KOPT-K1 (cell line): ENCODE measurements at regions not wholly inside any gene's neighbourhood (a gene's known extent, or its start where the extent isn't known, plus 50 kb on each side); places are given as distances from the start of the nearest gene placed in this dataset.

Source experiments
- H3K27ac ChIP-seq: fragments of 200-600 bp; sonication (generic); 2 replicates; pipeline ENCODE4 v1.5.1; 2016; ENCODE audit warnings: antibody characterized with exemption, mild to moderate bottlenecking, low read depth, low read length; ENCODE audit not compliant: poor library complexity, severe bottlenecking
- H3K36me3 ChIP-seq: fragments of 200-600 bp; sonication (generic); 2 replicates; pipeline ENCODE4 v1.5.1; 2017; ENCODE audit warnings: antibody characterized with exemption, mild to moderate bottlenecking, low read length, moderate library complexity; ENCODE audit not compliant: insufficient read depth
- H3K9me3 ChIP-seq: fragments of 200-600 bp; sonication (generic); 2 replicates; pipeline ENCODE4 v1.5.1; 2017; ENCODE audit warnings: antibody characterized with exemption, low read length, mild to moderate bottlenecking; ENCODE audit not compliant: insufficient read depth, poor library complexity, severe bottlenecking

- no peak overlapping the region for H3K27ac ChIP-seq
- H3K36me3 ChIP-seq, result no peaks in the 10 kb centered on the region
- H3K9me3 ChIP-seq, result no peaks in the 10 kb centered on the region
These were observed 111.0 kb downstream of the MRPL14 start for GRCh38 chr6:44016131-44016870.

- Histone ChIP-seq H3K27ac (no peak overlapping the region), H3K9me3 (no peaks in the 10 kb centered on the region), H3K36me3 (no peaks in the 10 kb centered on the region)
These were observed 115.2 kb downstream of the MRPL14 start for GRCh38 chr6:44012078-44012493.

- no peaks in the 10 kb centered on the region for H3K36me3 ChIP-seq
- no peaks in the 10 kb centered on the region for H3K9me3 ChIP-seq
- no peak overlapping the region for H3K27ac ChIP-seq
These were observed 115.8 kb downstream of the MRPL14 start for GRCh38 chr6:44011350-44011920.

- Histone ChIP-seq H3K36me3 (no peaks in the 10 kb centered on the region), H3K27ac (no peak overlapping the region), H3K9me3 (no peaks in the 10 kb centered on the region)
These were observed 116.6 kb downstream of the MRPL14 start for GRCh38 chr6:44010411-44011349.

GRCh38 chr6:44009425-44010321 lies 117.6 kb downstream of the MRPL14 start:
- Histone ChIP-seq H3K36me3 (no peaks in the 10 kb centered on the region), H3K27ac (no peak overlapping the region), H3K9me3 (no peaks in the 10 kb centered on the region)

- peaks cover 3% of the 10 kb centered on the region; the same call in 1 of the 2 replicates for H3K36me3 ChIP-seq
- H3K27ac ChIP-seq, result no peak overlapping the region
- no peaks in the 10 kb centered on the region for H3K9me3 ChIP-seq
These were observed 118.4 kb downstream of the MRPL14 start for GRCh38 chr6:44008821-44009370.

- no peaks in the 10 kb centered on the region for H3K9me3 ChIP-seq
- no peak overlapping the region for H3K27ac ChIP-seq
- H3K36me3 ChIP-seq, result peaks cover 11% of the 10 kb centered on the region
These were observed 119.2 kb downstream of the MRPL14 start for GRCh38 chr6:44007818-44008621.

- H3K27ac ChIP-seq, result no peak overlapping the region
- H3K36me3 ChIP-seq, result peaks cover 14% of the 10 kb centered on the region
- no peaks in the 10 kb centered on the region for H3K9me3 ChIP-seq
These were observed 120.4 kb downstream of the MRPL14 start for GRCh38 chr6:44006872-44007303.

- Histone ChIP-seq H3K36me3 (peaks cover 14% of the 10 kb centered on the region), H3K27ac (no peak overlapping the region), H3K9me3 (no peaks in the 10 kb centered on the region)
These were observed 121.0 kb downstream of the MRPL14 start for GRCh38 chr6:44006123-44006871.

GRCh38 chr6:44005507-44005903 lies 121.7 kb downstream of the MRPL14 start:
- H3K36me3 ChIP-seq, result peaks cover 14% of the 10 kb centered on the region
- no peak overlapping the region for H3K27ac ChIP-seq
- no peaks in the 10 kb centered on the region for H3K9me3 ChIP-seq

GRCh38 chr6:44004625-44005506 lies 122.4 kb downstream of the MRPL14 start:
- H3K36me3 ChIP-seq, result peaks cover 14% of the 10 kb centered on the region
- H3K9me3 ChIP-seq, result no peaks in the 10 kb centered on the region
- no peak overlapping the region for H3K27ac ChIP-seq

- Histone ChIP-seq H3K36me3 (peaks cover 14% of the 10 kb centered on the region), H3K27ac (no peak overlapping the region), H3K9me3 (peaks cover under 1% of the 10 kb centered on the region)
These were observed 123.1 kb downstream of the MRPL14 start for GRCh38 chr6:44004136-44004535.
